SK-N-SH (cell line): ENCODE measurements at regions not wholly inside any gene's neighbourhood (a gene's known extent, or its start where the extent isn't known, plus 50 kb on each side); places are given as distances from the start of the nearest gene placed in this dataset.

Experiments used
- PBX3 ChIP-seq: IDR thresholded peaks from 2 replicates; pipeline ENCODE4; 2012
- POLR2AphosphoS5 ChIP-seq: IDR thresholded peaks from 2 replicates; pipeline ENCODE4 v1.6.1; 2012; ENCODE audit warnings: low read depth, low read length
- RFX5 ChIP-seq: IDR thresholded peaks from 2 replicates; pipeline ENCODE4 v1.6.1; 2012; ENCODE audit warnings: mild to moderate bottlenecking, improper control_type of control experiment, low read length
- SIN3A ChIP-seq: IDR thresholded peaks from 2 replicates; pipeline ENCODE4 v1.6.1; 2012; ENCODE audit warnings: low read depth, mild to moderate bottlenecking, low read length, moderate library complexity, borderline replicate concordance
- TF ChIP-seq, protein P1 (sequence below): fragments of 200-600 bp; sonication (generic); IDR thresholded peaks from 2 replicates; pipeline ENCODE4 v1.6.1; 2017; ENCODE audit warnings: antibody characterized with exemption, mild to moderate bottlenecking, moderate library complexity

DNA sequence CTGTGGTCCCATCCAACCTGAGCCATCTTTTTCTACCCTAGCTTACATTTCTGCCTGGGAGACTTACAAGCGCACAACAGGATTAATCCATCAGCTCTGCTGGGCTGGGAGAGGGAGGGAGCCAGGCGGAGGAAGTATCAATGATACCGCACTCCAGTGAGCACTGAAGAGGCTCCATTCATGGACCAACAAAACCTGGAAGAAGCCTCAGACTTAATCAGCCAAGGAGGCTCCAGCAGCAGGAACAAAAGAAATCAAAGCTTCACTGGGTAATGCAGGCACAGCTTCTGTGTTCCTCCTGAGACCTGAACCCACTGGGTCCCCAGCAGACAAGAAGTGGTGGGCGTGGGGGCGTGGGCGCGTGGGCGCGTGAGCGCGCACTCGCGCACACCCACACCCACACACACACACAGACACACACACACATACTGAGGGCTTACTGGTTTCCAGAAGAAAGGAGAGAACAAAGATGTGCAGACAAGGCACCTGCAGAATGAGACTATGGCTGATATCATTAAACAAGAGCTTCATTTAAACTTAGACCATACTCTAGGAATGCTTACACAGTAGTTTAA, 87.0 kb upstream of the BOC start:
- TF ChIP-seq, protein P1, sequence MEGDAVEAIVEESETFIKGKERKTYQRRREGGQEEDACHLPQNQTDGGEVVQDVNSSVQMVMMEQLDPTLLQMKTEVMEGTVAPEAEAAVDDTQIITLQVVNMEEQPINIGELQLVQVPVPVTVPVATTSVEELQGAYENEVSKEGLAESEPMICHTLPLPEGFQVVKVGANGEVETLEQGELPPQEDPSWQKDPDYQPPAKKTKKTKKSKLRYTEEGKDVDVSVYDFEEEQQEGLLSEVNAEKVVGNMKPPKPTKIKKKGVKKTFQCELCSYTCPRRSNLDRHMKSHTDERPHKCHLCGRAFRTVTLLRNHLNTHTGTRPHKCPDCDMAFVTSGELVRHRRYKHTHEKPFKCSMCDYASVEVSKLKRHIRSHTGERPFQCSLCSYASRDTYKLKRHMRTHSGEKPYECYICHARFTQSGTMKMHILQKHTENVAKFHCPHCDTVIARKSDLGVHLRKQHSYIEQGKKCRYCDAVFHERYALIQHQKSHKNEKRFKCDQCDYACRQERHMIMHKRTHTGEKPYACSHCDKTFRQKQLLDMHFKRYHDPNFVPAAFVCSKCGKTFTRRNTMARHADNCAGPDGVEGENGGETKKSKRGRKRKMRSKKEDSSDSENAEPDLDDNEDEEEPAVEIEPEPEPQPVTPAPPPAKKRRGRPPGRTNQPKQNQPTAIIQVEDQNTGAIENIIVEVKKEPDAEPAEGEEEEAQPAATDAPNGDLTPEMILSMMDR: no peak
- TF ChIP-seq POLR2AphosphoS5 (no peak), PBX3 (no peak), RFX5 (no peak), SIN3A (no peak)
